A172 (cell line): ENCODE measurements at regions not wholly inside any gene's neighbourhood (a gene's known extent, or its start where the extent isn't known, plus 50 kb on each side); places are given as distances from the start of the nearest gene placed in this dataset.
A peak's percentile ranks its signal among the peaks of the same experiment; 100 is the strongest.
"Not testable (repeated sequence)": the region's sequence is repeated elsewhere in the genome, so short reads cannot be mapped to it uniquely, and the experiment has no call there.

ENCODE experiments used
- DNase-seq: peaks from one replicate; pipeline ENCODE4 v3.0.0-alpha.2; 2015; ENCODE audit warnings: low spot score

DNA sequence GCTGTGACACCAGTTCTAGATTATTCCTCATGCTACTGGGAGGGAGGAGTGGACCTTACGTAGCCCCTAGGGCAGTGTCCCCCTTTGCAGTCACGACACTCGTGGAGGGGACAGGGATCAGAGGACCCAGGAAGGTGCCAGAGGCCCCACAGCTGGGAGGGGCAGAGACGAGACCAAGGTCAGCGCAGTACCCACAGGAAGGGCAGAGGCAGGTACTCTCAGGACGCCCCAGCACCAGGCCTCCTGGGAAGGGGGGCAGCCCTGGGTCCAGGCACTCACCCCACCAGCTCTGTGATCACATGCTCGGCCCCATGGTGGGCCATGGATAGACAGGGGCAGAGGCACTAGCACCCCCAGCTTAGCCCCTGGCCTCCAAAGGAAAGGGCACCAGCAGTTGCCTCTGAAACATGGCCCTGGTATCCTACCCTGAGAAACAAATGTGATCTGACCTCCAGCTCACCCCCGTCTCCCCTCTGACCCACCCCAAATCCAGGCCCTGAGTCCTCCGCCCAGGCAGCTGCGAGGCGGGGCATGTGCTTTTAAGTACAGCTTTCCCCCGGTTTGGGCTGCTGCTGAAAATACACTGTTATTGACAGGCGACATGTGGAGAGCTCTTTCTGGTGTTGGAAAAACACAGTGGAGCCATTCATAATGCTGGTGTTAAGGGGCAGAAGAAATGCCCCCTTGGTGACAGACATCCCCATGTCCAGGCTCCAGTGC is 361.9 kb downstream of the C16orf95 start:
- DNase-seq: no peak

DNA sequence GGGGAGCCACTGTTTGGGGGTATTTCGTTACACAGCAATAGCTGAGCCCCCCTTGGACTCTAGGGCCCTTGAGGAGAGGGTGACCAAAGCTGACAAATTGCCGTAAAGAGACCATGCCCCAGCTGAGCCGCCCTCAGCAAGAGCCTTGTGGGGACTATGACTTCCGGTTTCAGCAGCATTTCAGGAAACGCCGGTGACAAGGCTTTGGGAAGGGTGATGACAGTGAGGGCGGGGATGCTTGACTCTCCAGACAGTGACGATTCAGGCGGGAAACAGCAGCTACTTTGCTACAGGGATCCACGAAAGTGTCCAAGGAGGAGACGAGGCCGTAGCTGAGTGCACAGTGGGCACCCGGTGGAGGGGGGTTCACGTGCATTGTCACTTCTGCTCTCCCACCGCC is 360.8 kb downstream of the C16orf95 start:
- no peak for DNase-seq

DNA sequence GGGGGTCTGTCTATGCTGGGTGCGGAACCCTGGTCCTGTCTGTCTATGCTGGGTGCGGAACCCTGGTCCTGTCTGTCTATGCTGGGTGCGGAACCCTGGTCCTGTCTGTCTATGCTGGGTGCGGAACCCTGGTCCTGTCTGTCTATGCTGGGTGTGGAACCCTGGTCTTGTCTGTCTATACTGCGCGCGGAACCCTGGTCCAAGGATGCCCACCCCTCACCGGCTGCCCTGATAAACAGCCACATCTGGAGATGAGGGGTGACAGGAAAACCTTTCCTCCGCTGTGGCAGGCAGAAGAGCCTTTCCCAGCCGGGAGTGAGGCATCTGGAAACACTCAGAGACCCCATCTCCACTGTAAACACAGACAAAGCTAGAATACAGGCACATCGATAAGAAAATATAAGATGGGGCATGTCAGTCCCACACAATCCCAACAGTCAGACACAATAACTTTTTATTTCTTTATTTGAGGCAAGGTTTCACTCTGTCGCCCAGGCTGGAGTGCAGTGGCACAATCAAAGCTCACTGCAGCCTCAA is 359.5 kb downstream of the C16orf95 start:
- not testable (repeated sequence) for DNase-seq

DNA sequence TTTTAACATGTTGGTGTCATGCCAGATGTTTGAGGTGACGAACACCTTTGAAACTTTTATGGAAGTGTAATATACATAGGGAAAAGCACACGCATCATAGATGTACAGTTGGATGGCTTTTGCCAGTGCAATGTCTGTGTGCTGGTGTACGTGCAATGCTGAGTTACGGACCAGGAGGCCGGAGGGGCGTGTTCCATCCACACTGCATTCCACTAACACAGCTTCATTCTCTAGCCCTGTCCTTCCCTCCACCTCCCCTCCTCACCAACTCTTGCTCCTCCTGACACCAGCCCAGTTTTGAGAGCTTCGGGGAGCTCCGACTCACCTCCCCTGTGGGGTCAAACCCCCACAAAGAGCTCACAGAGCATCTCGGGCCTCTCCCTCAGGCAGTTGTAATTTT is 358.8 kb downstream of the C16orf95 start:
- no peak for DNase-seq

DNA sequence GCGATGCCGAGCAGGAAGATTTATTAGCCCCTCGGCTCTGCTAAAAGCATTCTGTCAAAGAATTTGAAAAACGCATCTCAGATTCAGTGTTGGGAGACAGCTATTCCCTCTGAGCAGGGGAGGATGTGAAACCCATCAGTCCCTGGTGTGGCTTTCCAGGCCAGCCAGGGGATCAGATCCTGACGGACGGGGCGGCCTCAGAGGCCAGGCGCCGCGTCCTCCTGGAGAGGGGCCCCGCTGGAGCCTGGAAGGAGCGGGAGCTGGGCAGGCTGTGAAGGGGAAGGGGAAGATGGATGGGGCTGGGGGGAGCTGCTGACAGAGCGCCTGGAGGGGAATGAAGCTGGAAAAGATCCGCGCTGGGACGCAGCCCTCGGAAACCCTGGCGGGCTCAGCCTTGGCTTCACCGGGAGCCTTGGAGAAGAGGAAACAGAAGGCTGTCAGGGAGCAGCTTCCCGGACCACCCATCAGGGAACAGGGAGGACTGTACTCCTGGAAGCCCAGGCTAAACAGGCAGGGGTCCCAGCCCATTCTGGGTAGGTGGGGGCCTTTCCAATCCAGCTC is 358.0 kb downstream of the C16orf95 start:
- no peak for DNase-seq

DNA sequence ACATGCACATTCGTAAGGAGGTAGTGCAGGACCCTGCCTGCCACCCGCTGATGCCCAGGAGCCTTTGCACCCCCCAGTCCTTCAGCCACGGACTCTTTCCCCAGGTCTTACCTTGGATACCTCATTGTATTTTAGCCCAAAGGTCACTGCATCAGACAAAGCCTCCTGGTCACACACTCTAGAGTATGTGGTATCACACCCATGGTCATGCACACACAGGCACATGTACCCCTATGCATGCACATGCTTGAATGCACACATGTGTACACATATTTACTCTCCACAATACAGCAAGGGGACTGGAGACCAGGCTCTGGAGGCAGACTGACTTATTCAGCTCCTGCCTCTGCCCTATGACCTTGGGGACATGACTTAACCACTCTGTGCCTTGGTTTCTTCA is 357.5 kb downstream of the C16orf95 start:
- DNase-seq: no peak

DNA sequence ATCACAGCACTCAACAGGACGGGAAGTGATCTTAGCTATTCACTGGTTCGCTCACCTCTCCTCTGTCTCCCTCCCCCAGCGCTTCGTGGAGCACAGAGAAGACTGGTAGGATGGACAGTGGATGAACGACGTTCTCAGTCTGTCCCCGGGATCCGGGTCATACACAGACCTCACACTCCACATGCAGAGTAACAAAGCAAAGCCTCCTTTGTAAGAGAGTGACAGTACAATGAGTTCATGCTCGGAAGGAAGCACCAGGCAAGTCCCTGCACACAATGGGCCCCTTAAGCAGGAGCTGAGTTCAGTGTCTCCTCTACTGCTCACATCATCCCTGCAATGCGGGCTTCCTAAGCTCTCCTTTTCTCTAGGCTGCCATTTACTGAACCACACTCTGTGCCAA is 356.9 kb downstream of the C16orf95 start:
- no peak for DNase-seq

DNA sequence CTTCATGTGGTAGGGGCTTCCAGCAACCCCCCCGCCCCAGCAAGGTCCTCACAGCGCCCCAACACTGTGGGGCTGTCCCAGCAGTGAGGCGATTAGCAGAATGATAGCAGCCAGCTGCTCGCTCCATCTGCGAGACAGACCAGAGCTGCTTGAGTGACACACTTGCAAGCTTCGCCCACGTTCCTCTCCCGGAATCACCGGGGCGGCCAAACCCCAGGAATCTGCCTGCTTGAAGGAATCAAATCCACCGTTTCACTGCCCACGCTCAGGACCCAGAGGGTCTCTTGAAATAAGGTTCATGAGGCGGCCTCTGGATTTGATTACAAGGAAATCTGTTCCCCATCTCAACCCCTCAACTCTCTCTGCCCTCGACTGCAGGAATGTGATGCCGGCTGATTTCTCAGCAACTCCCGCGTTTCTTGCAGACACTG is 356.0 kb downstream of the C16orf95 start:
- no peak for DNase-seq

DNA sequence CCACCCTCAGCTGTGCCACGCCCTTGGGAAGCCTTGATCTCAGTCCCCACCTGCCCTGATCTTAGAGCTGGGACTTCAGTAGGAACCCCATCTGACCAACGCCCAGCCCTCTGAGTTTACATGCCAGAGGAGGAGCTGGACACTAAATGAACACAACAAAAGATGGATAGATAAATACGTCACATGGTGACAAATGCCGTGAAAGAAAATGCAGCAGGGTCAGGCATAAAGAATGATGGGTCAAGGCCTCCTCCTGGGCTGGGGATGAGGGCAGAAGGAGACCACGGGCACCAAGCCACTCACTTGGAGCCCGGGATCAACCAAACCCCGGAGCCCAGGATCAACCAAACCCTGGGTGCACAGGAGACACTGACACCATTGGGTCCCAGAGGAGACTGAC is 354.9 kb downstream of the C16orf95 start:
- DNase-seq: no peak

DNA sequence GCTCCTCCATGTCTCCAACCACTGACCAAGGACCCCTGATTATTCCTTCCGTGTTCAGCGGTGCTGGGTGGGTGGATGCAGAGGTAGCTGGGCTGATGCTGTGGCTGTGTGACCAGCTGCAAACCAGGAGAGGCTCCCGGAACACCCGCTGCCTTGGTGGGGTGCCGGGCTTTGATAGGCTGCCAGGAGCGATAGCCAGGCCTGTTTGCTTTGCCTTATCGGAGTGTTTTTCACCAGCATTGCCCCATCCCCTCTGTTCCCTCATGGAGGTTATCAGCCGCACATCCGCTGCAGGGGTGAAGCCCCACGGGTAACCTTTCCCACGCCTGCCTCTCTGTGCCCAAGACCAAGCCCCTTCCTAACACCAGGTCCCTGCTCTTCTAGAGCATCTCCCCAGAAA is 354.3 kb downstream of the C16orf95 start:
- DNase-seq: no peak

DNA sequence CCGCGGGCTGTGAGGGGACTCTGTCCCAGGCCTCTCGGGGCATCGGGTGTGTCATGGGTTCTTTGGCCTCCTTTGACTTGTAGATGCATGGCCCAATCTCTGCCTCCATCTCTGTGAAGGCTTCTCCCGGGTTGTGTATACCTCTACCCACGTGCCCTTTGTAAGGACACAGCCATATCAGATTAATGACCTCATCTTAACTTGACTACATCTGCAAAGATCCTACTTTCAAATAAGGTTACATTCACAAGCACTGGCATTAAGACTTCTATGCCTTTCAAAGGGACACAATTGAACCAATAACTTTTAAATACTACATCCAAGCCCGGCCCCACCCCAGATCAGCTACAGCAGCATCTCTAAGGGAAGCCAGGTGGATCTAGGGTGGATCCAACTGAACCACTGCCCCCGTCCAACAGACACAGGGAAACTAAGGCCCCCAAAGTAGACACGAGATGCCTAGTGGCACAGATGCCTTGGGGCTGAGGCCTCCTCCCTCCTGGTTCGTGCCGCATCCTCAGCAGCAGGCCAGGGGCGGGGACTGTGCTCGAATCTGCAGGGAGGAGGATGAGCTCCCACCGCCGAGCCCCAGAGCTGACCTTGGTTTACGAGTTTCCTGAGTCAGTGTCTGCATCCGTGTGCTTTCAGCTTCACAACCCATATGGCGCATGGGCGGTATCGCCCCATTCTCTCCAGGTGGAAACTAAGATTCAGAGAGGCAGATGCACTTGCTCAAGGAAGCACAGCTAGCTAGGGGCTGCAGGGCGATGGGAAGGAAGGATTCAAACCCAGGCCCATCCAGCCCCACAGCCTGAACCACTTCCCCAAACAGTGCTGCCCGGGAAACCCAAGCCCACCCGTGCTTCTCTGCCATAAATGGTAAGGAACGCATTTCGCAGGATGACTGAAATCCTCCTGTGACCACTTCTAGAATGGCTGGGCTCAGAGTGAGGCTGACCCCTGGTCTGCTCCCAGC is 353.3 kb downstream of the C16orf95 start:
- no peak for DNase-seq

DNA sequence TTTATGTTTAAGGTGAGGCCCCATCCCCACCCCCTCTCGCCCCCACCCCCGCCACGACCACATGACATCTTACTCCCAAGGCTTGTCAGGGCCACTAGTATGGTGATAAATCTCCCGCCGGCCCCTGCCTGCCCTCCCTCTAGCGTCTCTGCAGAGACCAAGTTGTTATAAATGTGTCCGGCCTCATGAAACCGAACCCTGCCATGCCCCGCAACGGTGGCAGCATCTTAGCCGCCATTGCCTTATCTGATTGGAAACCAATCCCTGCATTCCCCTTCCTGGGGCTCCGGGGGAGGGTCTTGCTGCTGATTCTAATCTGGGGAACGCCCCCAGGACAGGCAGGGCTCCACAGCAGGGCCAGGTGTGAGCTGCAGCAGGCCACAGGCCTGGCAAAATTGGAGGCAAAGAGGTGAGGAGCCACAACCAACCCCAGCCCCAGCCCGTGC is 352.4 kb downstream of the C16orf95 start:
- no peak for DNase-seq

DNA sequence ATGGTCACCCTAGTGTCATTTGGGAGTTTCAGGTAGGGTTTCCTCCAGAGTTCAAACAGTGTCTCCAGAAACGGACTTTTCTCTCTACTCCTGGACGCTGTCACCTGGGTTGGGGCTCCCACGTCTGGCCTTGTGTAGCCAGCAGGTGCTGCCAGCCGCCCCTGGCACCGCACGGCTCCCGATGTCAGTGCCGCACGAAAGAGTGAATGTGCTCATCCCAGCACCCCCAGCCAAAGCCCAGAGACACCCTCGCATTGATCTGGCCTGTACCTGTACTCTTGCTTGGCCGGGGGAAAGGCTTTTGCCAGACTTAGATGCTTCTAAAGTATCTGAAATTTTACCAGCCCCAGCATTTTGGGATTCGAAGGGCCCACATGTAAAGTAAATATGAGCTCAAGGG is 351.9 kb downstream of the C16orf95 start:
- DNase-seq: no peak

DNA sequence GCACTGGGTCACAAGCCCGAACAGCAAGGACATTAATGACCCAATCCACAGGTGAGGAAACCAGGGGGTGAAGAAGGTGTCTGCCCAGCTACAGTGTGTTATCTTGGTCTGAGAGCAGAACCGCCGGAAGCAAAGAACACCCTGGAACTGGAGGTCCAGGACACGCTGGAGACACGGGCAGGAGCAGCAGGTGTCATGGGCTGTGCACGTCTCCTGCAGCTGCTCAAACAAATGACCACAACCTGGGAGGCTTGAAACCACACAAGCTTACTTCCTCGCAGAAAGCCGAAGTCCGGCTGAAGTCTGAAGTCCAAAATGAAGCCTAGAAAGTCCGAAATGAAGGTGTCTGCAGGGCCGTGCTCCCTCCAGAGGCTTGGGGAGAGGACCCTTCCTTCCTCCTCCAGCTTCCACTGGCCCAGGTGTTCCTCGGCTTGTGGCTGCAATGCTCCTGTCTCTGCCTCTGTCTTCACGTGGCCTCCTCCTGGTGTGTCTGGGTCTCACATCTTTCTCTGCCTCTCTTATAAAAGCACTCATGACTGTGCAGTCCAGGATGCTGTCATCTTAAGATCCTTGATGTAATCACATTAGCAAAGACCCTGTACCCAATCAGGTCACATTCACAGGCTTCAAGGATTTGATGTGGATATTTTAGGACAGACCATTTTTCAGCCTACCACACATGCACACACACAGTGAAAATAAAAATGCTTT is 351.2 kb downstream of the C16orf95 start:
- no peak for DNase-seq

DNA sequence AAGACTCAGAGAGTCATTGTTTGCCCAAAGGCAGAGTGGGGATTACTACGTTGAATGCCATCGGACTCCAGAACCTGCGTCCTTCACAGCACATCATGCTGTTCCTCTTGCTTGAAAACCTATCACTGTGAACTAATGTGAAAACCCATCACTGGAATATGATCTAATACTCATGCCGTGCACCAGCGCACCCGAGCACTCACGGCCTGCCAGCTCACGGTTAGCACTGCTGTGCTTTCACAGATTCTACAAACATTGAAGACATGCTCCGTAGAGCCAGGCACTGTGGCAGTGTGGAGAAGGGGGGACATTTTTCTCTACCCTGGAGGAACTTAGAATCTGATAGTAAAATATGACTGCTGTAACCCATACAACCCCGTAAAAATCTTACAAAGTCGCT is 350.4 kb downstream of the C16orf95 start:
- DNase-seq: no peak

DNA sequence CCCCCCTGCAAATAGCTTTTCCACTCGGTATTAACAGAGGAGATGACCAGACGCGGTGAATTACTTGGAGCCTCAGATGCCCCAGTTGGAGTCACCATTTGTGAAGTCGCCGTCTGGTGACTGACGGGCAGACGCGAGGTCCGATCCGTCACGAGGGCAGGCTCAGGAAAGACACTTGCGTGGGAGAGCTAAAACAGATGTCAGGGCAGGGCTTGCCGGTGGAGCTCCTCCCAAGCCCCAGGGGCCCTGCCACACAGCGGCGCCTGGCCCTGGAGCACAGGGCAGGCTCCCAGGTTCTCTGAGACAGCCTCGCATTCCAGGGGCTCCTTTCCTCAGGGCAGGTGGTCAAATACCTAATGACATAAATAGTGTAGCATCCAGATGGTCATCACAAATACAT is 348.3 kb downstream of the C16orf95 start:
- no peak for DNase-seq

DNA sequence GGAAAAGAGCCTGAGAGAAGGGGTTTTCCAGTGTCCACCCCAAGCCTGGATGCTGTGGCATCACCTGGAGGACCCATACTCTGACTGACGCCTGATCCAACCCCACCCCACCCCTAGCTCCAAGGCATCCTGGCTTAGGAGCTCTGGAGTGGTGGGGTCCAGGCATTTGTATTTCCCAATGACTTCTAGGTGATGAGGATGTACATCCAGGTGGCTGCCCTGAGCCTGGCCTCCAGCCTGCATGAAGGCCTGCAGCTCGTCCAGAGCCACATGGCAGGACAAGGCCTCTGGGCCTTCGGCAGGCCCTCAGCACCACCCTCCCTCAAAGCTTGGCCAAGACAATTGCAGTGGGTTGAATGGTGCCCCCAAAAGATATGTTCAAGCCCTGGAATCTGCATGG is 347.5 kb downstream of the C16orf95 start:
- DNase-seq: no peak

DNA sequence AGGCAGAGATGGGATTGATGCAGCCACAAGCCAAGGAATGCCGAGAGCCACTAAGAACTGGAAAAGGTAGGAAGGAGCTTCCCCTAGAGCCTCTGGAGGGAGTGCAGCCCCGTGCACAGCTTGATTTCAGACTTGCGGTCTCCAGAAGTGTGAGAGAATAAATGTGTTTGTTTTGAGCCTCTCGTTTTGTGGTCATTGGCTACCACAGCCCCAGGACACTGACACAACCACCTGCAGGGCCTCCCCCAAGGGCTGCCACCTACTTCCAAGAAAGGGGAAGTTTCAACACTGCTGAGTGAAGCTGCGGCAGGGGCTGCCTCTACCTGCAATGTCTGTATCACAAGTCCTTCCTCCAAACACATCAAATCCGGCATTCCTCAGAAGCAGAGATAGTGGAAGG is 346.9 kb downstream of the C16orf95 start:
- no peak for DNase-seq

DNA sequence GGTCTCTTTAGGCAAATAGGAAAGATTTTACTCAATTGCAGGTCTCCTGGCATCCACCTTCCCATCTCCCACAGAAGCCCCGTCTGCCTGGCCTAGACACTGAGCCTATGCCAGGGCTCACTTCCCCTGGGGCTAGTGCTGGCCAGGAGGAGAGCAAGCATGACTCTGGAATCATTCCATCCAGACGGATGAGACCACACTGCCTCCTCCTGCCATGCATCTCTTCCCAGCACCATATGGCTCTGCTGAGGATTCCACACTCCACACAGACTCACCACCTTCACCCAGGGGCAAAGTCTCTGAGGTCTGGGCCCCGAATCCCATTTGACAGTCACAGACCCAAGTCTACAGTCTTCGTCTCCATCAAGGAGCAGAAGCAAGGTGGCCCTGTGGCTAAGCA is 346.5 kb downstream of the C16orf95 start:
- DNase-seq: no peak

DNA sequence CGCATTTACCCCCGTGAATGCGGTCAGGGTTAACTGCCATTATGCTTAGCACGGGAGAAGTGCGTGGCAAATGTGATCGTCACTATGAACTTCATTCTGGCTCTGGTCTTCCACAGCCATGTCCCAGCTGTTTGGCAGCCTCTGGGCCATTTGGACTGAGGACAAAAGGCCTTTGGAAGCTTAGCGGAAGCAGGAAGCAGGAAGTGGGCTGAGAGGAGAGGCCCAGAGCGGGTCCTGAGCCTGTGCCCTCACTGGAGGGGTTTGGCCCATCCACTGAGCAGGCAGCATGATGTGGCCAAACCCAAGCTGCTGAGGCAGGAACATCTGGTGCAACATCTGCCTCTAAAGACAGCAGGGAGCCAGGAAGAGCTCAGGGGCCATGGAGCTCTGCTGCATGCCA is 345.9 kb downstream of the C16orf95 start:
- DNase-seq: no peak

DNA sequence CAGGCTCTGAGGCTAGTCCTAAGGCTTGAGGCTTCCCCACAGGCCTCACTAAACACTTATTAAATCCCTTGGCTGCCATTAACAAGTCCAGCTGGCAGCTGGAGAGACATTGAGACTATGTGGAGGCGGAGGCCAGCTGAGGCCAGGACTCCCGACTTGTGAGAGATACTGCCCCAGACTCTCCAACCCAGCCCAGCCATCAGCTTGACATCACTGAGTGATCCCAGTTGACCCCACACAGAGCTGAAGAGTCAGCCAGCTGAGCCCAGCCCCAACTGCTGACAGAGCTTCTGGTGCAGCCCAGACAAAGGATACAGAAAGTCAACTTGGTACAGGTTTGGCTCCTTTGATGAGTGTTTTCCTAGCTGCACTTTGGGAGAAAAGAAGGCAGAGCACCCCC is 343.1 kb downstream of the C16orf95 start:
- DNase-seq: no peak

DNA sequence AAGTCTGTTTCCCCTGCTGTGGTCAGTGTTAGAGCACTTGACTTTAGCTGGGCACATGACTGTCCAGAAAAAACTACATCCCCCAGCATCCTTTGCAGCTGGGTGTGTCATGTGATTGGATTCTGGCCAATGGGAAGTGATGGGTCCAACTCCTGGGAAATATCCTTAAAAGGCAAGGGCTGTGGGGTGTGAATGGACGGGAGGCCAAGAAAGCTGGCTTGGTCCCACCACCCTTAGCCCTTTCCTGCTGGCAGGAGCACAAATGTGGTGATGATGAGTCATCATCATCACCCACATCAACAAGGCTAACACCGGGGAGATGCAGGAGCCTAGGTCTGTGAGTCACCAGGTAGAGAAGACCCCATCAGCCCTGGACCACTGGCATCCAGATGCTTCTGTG is 341.7 kb downstream of the C16orf95 start:
- DNase-seq: peak; percentile 99
